ENCODE measurements at regions not wholly inside any gene's neighbourhood (a gene's known extent, or its start where the extent isn't known, plus 50 kb on each side); places are given as distances from the start of the nearest gene placed in this dataset.

- H3K27me3 Mint-ChIP-seq: peaks cover 11% of the 10 kb centered on the region
- ATAC-seq: no peak
- ChIA-PET POLR2A (no interaction called here), CTCF (no interaction called here)
- H3K4me1 Mint-ChIP-seq (ENCODE audit: low read depth): peaks cover 3% of the 10 kb centered on the region
- H3K9me3 Mint-ChIP-seq: peaks cover 7% of the 10 kb centered on the region
- no peak for TF ChIP-seq CTCF (IDR thresholded peaks at IDR 0.05)
- no peak overlapping the region for H3K4me3 Mint-ChIP-seq
- no peak overlapping the region for H3K27ac Mint-ChIP-seq
- DNase-seq: no peak
- intact Hi-C loops (cut with micrococcal nuclease): no loop called here
- H3K36me3 Mint-ChIP-seq (ENCODE audit: low read depth): no peaks in the 10 kb centered on the region
These were observed 183.1 kb downstream of the PHLDA1 start for GRCh38 chr12:75848431-75848925.

GRCh38 chr12:75846102-75846501, 185.5 kb downstream of the PHLDA1 start:
- Mint-ChIP-seq H3K9me3 (peaks cover 7% of the 10 kb centered on the region), H3K4me3 (no peak overlapping the region), H3K27me3 (peaks cover 11% of the 10 kb centered on the region), H3K4me1 (ENCODE audit: low read depth) (peaks cover 3% of the 10 kb centered on the region), H3K27ac (no peak overlapping the region), H3K36me3 (ENCODE audit: low read depth) (no peaks in the 10 kb centered on the region)
- TF ChIP-seq CTCF (IDR thresholded peaks at IDR 0.05): no peak
- DNase-seq: no peak
- ChIA-PET CTCF (no interaction called here), POLR2A (no interaction called here)
- no peak for ATAC-seq
- intact Hi-C loops (cut with micrococcal nuclease): no loop called here

- Mint-ChIP-seq H3K9me3 (peaks cover 7% of the 10 kb centered on the region), H3K4me3 (no peak overlapping the region), H3K27ac (no peak overlapping the region), H3K27me3 (peaks cover 15% of the 10 kb centered on the region), H3K4me1 (ENCODE audit: low read depth) (peaks cover 3% of the 10 kb centered on the region), H3K36me3 (ENCODE audit: low read depth) (no peaks in the 10 kb centered on the region)
- ATAC-seq (no peak), DNase-seq (no peak)
- no peak for TF ChIP-seq CTCF (IDR thresholded peaks at IDR 0.05)
- intact Hi-C loops (cut with micrococcal nuclease): no loop called here
- POLR2A ChIA-PET: no interaction called here
- CTCF ChIA-PET: no interaction called here
These were observed 186.6 kb downstream of the PHLDA1 start for GRCh38 chr12:75844985-75845384.

- no peak for DNase-seq
- H3K4me3 Mint-ChIP-seq: no peak overlapping the region
- intact Hi-C loops (cut with micrococcal nuclease): no loop called here
- H3K4me1 Mint-ChIP-seq (ENCODE audit: low read depth): peaks cover 3% of the 10 kb centered on the region
- no peak for TF ChIP-seq CTCF (IDR thresholded peaks at IDR 0.05)
- peaks cover 13% of the 10 kb centered on the region for H3K27me3 Mint-ChIP-seq
- POLR2A ChIA-PET: no interaction called here
- H3K9me3 Mint-ChIP-seq: peaks cover 7% of the 10 kb centered on the region
- ATAC-seq: no peak
- CTCF ChIA-PET: no interaction called here
- no peaks in the 10 kb centered on the region for H3K36me3 Mint-ChIP-seq (ENCODE audit: low read depth)
- no peak overlapping the region for H3K27ac Mint-ChIP-seq
These were observed 187.4 kb downstream of the PHLDA1 start for GRCh38 chr12:75844049-75844770.

GRCh38 chr12:75842090-75842489, 189.5 kb downstream of the PHLDA1 start:
- POLR2A ChIA-PET: no interaction called here
- no peaks in the 10 kb centered on the region for H3K36me3 Mint-ChIP-seq (ENCODE audit: low read depth)
- no peak for ATAC-seq
- no peak overlapping the region for H3K27ac Mint-ChIP-seq
- intact Hi-C loops (cut with micrococcal nuclease): no loop called here
- peaks cover 6% of the 10 kb centered on the region for H3K4me1 Mint-ChIP-seq (ENCODE audit: low read depth)
- CTCF ChIA-PET: interaction anchor here (1.7 kb wide), 1 partner anchor 189 kb away, joined by 6 read pairs; the partner anchor contains the start of gene PHLDA1
- no peak for DNase-seq
- H3K27me3 Mint-ChIP-seq: peaks cover 13% of the 10 kb centered on the region
- TF ChIP-seq CTCF (IDR thresholded peaks at IDR 0.05): no peak
- no peak overlapping the region for H3K4me3 Mint-ChIP-seq
- H3K9me3 Mint-ChIP-seq: peaks cover 7% of the 10 kb centered on the region

All from activated CD8-positive, alpha-beta T cell treated with anti-CD3 and anti-CD28 coated beads for 36 hours (primary cell).